ENCODE measurements at regions not wholly inside any gene's neighbourhood (a gene's known extent, or its start where the extent isn't known, plus 50 kb on each side); places are given as distances from the start of the nearest gene placed in this dataset.
"Not testable (repeated sequence)": the region's sequence is repeated elsewhere in the genome, so short reads cannot be mapped to it uniquely, and the experiment has no call there.

DNA sequence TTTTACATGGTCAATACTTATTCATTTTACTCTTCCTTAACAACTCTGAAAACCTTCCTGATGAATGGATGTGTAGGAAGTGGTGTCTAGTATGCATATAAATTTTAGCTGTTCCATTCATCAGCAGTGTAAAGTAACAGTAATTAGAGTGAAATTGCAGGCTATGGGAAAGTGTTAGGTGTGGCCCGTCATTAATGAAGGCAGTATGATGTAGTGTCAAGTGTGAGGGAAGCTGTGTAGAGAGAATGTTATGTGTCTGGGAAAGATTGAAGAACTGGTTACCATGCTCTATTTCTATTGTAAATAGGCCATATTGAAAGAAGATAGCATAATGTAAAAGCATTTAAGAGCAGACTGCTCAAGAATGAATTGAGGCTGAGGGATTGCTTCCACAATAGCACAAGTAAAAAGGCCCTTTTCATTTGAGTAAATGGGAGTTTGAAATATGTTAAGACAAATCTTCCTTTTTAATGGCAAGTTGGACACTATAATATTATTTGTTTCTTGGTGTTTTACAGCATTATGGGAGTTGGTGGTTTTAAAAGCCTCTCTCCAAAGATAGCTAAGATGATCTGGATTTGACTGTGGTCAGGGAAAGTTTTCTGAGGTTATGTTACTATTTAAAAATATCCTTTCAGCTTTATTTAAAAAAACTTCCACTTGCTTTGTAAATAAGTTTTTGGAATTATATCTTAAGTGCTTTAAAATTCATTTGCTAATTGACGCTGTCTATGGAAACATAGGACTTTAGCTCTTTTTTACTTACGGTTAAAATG is 401.0 kb upstream of the ZEB2 start:
- no peaks in the 10 kb centered on the region for H3K4me1 ChIP-seq (ENCODE audit: control insufficient read depth, insufficient read depth, low read length)
- no peaks in the 10 kb centered on the region for H3K27me3 ChIP-seq (ENCODE audit: control insufficient read depth, insufficient read depth, low read length)
- H3K4me3 ChIP-seq (ENCODE audit: low read depth, low read length): no peak overlapping the region
- DNase-seq (ENCODE audit: low read depth in 4 of 6, low spot score in 6 of 6): no peak
- H3K36me3 ChIP-seq (ENCODE audit: control insufficient read depth, insufficient read depth, low read length): no peaks in the 10 kb centered on the region
- H3K9me3 ChIP-seq (ENCODE audit: control insufficient read depth, insufficient read depth, low read length): peaks cover 8% of the 10 kb centered on the region
- no peak overlapping the region for H3K27ac ChIP-seq (ENCODE audit: low read depth, low read length)
- 36% methylated on average over 1 of the region's 3 CpGs for WGBS (ENCODE audit: insufficient coverage)

DNA sequence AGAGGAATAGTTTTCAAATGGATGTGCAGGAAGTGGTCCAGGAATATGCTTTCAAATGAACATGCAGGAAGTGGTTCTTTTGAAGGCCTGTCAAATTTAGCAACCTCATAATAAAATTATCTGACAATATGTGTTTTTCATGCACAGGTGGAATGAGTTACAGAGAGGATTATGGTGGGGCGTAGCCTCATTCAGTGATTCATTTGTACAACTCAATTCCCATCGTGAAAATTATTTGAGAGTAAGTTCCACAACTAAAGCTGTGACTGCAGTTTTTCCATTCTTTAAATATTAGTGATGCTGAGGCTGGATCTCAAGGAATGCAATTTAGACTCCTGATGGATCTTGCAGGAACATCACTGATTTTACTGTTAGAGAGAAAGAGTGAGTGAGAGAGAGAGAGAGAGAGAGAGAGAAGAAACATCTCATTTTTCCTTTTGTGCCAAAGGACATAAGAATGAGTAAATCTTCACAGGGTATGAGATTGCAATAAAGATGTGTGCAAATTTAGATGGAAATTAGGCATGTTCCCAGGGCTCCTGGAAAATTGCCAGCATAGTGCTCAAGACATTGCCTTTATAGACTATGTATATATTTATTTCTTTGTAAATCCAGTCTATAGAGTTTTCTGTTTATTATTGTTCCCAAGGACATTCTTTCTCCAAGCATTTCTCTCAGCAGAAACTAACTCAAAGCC is 394.9 kb upstream of the ZEB2 start:
- Histone ChIP-seq H3K4me1 (ENCODE audit: control insufficient read depth, insufficient read depth, low read length) (no peaks in the 10 kb centered on the region), H3K4me3 (ENCODE audit: low read depth, low read length) (no peak overlapping the region), H3K27ac (ENCODE audit: low read depth, low read length) (no peak overlapping the region), H3K27me3 (ENCODE audit: control insufficient read depth, insufficient read depth, low read length) (no peaks in the 10 kb centered on the region), H3K9me3 (ENCODE audit: control insufficient read depth, insufficient read depth, low read length) (peaks cover 6% of the 10 kb centered on the region), H3K36me3 (ENCODE audit: control insufficient read depth, insufficient read depth, low read length) (no peaks in the 10 kb centered on the region)
- WGBS (ENCODE audit: insufficient coverage): no CpG with 5 or more reads among the region's 2 CpGs
- peak in 2 of 6 donors; percentile 14 to 74 for DNase-seq (ENCODE audit: low read depth in 4 of 6, low spot score in 6 of 6)

GRCh38 chr2:144914113-144914512 is 394.2 kb upstream of the ZEB2 start:
- no peaks in the 10 kb centered on the region for H3K4me1 ChIP-seq (ENCODE audit: control insufficient read depth, insufficient read depth, low read length)
- WGBS (ENCODE audit: insufficient coverage): no CpG with 5 or more reads among the region's 1 CpG
- DNase-seq (ENCODE audit: low read depth in 4 of 6, low spot score in 6 of 6): no peak
- no peaks in the 10 kb centered on the region for H3K36me3 ChIP-seq (ENCODE audit: control insufficient read depth, insufficient read depth, low read length)
- no peaks in the 10 kb centered on the region for H3K27me3 ChIP-seq (ENCODE audit: control insufficient read depth, insufficient read depth, low read length)
- H3K27ac ChIP-seq (ENCODE audit: low read depth, low read length): no peak overlapping the region
- no peak overlapping the region for H3K4me3 ChIP-seq (ENCODE audit: low read depth, low read length)
- H3K9me3 ChIP-seq (ENCODE audit: control insufficient read depth, insufficient read depth, low read length): peaks cover 6% of the 10 kb centered on the region

DNA sequence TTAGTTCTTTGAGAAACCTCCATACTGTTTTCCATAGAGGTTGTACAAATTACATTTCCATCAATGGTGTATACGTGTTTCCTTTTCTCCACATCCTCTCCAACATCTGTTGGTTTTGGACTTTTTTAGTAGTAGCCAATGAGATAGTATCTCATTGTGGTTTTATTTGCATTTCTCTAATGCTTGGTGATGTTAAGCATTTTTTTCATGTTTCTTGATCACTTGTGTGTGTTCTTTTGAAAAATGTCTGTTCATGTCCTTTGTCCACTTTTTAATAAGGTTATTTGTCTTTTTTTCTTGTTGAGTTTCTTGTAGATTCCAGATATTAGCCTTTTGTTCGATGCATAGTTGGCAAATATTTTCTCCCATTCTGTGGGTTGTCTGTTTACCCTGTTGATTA is 392.3 kb upstream of the ZEB2 start:
- Histone ChIP-seq H3K27me3 (ENCODE audit: control insufficient read depth, insufficient read depth, low read length) (no peaks in the 10 kb centered on the region), H3K4me1 (ENCODE audit: control insufficient read depth, insufficient read depth, low read length) (no peaks in the 10 kb centered on the region), H3K36me3 (ENCODE audit: control insufficient read depth, insufficient read depth, low read length) (no peaks in the 10 kb centered on the region), H3K4me3 (ENCODE audit: low read depth, low read length) (no peak overlapping the region), H3K27ac (ENCODE audit: low read depth, low read length) (no peak overlapping the region), H3K9me3 (ENCODE audit: control insufficient read depth, insufficient read depth, low read length) (peaks cover 3% of the 10 kb centered on the region)
- WGBS (ENCODE audit: insufficient coverage): no CpG with 5 or more reads among the region's 2 CpGs
- no peak for DNase-seq (ENCODE audit: low read depth in 4 of 6, low spot score in 6 of 6)

- DNase-seq (ENCODE audit: low read depth in 4 of 6, low spot score in 6 of 6): no peak
- Histone ChIP-seq H3K36me3 (ENCODE audit: control insufficient read depth, insufficient read depth, low read length) (no peaks in the 10 kb centered on the region), H3K4me1 (ENCODE audit: control insufficient read depth, insufficient read depth, low read length) (no peaks in the 10 kb centered on the region), H3K27me3 (ENCODE audit: control insufficient read depth, insufficient read depth, low read length) (no peaks in the 10 kb centered on the region), H3K4me3 (ENCODE audit: low read depth, low read length) (no peak overlapping the region), H3K27ac (ENCODE audit: low read depth, low read length) (no peak overlapping the region), H3K9me3 (ENCODE audit: control insufficient read depth, insufficient read depth, low read length) (no peaks in the 10 kb centered on the region)
- WGBS (ENCODE audit: insufficient coverage): 83% methylated on average over 1 of the region's 2 CpGs
Observed at GRCh38 chr2:144905956-144906355, 386.0 kb upstream of the ZEB2 start.

DNA sequence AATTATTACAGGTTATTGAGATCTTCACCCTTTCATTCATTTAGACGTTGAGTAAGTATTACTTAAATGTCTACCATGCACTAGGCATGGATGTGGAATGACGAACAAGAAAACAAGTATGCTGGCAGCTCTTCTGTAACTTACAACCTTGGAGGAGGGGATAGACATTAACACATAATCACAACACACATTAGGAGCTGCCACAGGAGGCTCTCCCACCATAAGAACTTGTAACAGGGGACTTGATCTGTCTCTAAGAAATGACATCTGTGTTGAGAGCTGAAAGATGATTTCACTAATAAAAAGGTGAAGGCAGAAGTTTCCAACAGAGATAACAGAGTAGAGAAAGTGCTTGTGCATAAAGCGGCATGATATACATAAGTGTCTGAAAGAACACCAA is 384.7 kb upstream of the ZEB2 start:
- no peaks in the 10 kb centered on the region for H3K4me1 ChIP-seq (ENCODE audit: control insufficient read depth, insufficient read depth, low read length)
- H3K27ac ChIP-seq (ENCODE audit: low read depth, low read length): no peak overlapping the region
- no peaks in the 10 kb centered on the region for H3K36me3 ChIP-seq (ENCODE audit: control insufficient read depth, insufficient read depth, low read length)
- no peak for DNase-seq (ENCODE audit: low read depth in 4 of 6, low spot score in 6 of 6)
- no peaks in the 10 kb centered on the region for H3K27me3 ChIP-seq (ENCODE audit: control insufficient read depth, insufficient read depth, low read length)
- no peaks in the 10 kb centered on the region for H3K9me3 ChIP-seq (ENCODE audit: control insufficient read depth, insufficient read depth, low read length)
- 92% methylated on average over 1 of the region's 3 CpGs for WGBS (ENCODE audit: insufficient coverage)
- H3K4me3 ChIP-seq (ENCODE audit: low read depth, low read length): no peak overlapping the region

DNA sequence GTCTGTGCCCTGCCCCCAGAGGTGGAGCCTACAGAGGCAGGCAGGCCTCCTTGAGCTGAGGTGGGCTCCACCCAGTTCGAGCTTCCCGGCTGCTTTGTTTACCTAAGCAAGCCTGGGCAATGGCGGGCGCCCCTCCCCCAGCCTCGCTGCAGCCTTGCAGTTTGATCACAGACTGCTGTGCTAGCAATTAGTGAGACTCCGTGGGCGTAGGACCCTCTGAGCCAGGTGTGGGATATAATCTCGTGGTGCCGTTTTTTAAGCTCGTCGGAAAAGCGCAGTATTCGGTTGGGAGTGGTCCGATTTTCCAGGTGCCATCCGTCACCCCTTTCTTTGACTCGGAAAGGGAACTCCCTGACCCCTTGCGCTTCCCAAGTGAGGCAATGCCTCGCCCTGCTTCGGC is 383.1 kb upstream of the ZEB2 start:
- DNase-seq (ENCODE audit: low read depth in 4 of 6, low spot score in 6 of 6); H3K4me3 ChIP-seq (ENCODE audit: low read depth, low read length); H3K27ac ChIP-seq (ENCODE audit: low read depth, low read length); H3K9me3 ChIP-seq (ENCODE audit: control insufficient read depth, insufficient read depth, low read length); H3K27me3 ChIP-seq (ENCODE audit: control insufficient read depth, insufficient read depth, low read length); H3K36me3 ChIP-seq (ENCODE audit: control insufficient read depth, insufficient read depth, low read length); H3K4me1 ChIP-seq (ENCODE audit: control insufficient read depth, insufficient read depth, low read length): not testable (repeated sequence)
- WGBS (ENCODE audit: insufficient coverage): 96% methylated on average over 12 of the region's 19 CpGs

DNA sequence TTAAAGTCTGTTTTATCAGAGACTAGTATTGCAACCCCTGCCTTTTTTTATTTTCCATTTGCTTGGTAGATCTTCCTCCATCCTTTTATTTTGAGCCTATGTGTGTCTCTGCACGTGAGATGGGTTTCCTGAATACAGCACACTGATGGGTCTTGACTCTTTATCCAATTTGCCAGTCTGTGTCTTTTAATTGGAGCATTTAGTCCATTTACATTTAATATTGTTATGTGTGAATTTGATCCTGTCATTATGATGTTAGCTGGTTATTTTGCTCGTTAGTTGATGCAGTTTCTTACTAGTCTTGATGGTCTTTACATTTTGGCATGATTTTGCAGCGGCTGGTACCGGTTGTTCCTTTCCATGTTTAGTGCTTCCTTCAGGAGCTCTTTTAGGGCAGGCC is 381.5 kb upstream of the ZEB2 start:
- not testable (repeated sequence) for H3K27ac ChIP-seq (ENCODE audit: low read depth, low read length); H3K9me3 ChIP-seq (ENCODE audit: control insufficient read depth, insufficient read depth, low read length); H3K4me3 ChIP-seq (ENCODE audit: low read depth, low read length); H3K4me1 ChIP-seq (ENCODE audit: control insufficient read depth, insufficient read depth, low read length); H3K36me3 ChIP-seq (ENCODE audit: control insufficient read depth, insufficient read depth, low read length); DNase-seq (ENCODE audit: low read depth in 4 of 6, low spot score in 6 of 6); H3K27me3 ChIP-seq (ENCODE audit: control insufficient read depth, insufficient read depth, low read length)
- no CpG with 5 or more reads among the region's 4 CpGs for WGBS (ENCODE audit: insufficient coverage)

GRCh38 chr2:144896341-144896740 is 376.4 kb upstream of the ZEB2 start:
- Histone ChIP-seq H3K4me1 (ENCODE audit: control insufficient read depth, insufficient read depth, low read length) (no peaks in the 10 kb centered on the region), H3K36me3 (ENCODE audit: control insufficient read depth, insufficient read depth, low read length) (no peaks in the 10 kb centered on the region), H3K4me3 (ENCODE audit: low read depth, low read length) (no peak overlapping the region), H3K27ac (ENCODE audit: low read depth, low read length) (no peak overlapping the region), H3K9me3 (ENCODE audit: control insufficient read depth, insufficient read depth, low read length) (no peaks in the 10 kb centered on the region), H3K27me3 (ENCODE audit: control insufficient read depth, insufficient read depth, low read length) (no peaks in the 10 kb centered on the region)
- no CpG with 5 or more reads among the region's 1 CpG for WGBS (ENCODE audit: insufficient coverage)
- peak in 1 of 6 donors; percentile 61 for DNase-seq (ENCODE audit: low read depth in 4 of 6, low spot score in 6 of 6)
